ENCODE measurements at regions not wholly inside any gene's neighbourhood (a gene's known extent, or its start where the extent isn't known, plus 50 kb on each side); places are given as distances from the start of the nearest gene placed in this dataset.
A peak's percentile ranks its signal among the peaks of the same experiment; 100 is the strongest.

GRCh38 chr21:40976198-40977109 lies 129.5 kb upstream of the DSCAM start:
- Histone ChIP-seq H3K9me3 (peaks cover 0 to 16% (median 7%) of the 10 kb centered on the region in 4 donors), H3K27ac (peak overlapping the region; percentile 36 to 91 (median 77)), H3K4me3 (no peak overlapping the region), H3K4me1 (peaks cover 0 to 16% (median 5%) of the 10 kb centered on the region in 4 donors), H3K27me3 (no peaks in the 10 kb centered on the region), H3K36me3 (no peaks in the 10 kb centered on the region)
- peak in 1 of 2 donors; percentile 35 for DNase-seq
- intact Hi-C loops (cut with DNase I; ENCODE audit: low total_unique reads): no loop called here
- TF ChIP-seq EP300 (IDR thresholded peaks at IDR 0.05): no peak
- no peak for TF ChIP-seq POLR2A (IDR thresholded peaks at IDR 0.05)
- TF ChIP-seq, protein P1, sequence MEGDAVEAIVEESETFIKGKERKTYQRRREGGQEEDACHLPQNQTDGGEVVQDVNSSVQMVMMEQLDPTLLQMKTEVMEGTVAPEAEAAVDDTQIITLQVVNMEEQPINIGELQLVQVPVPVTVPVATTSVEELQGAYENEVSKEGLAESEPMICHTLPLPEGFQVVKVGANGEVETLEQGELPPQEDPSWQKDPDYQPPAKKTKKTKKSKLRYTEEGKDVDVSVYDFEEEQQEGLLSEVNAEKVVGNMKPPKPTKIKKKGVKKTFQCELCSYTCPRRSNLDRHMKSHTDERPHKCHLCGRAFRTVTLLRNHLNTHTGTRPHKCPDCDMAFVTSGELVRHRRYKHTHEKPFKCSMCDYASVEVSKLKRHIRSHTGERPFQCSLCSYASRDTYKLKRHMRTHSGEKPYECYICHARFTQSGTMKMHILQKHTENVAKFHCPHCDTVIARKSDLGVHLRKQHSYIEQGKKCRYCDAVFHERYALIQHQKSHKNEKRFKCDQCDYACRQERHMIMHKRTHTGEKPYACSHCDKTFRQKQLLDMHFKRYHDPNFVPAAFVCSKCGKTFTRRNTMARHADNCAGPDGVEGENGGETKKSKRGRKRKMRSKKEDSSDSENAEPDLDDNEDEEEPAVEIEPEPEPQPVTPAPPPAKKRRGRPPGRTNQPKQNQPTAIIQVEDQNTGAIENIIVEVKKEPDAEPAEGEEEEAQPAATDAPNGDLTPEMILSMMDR (IDR thresholded peaks at IDR 0.05): no peak
- no peak for TF ChIP-seq POLR2AphosphoS5 (IDR thresholded peaks at IDR 0.05)

- DNase-seq: no peak
- intact Hi-C loops (cut with DNase I; ENCODE audit: low total_unique reads): no loop called here
- Histone ChIP-seq H3K36me3 (no peaks in the 10 kb centered on the region), H3K27me3 (no peaks in the 10 kb centered on the region), H3K4me1 (no peaks in the 10 kb centered on the region), H3K27ac (no peak overlapping the region), H3K9me3 (peaks cover 0 to 10% (median 5%) of the 10 kb centered on the region in 4 donors), H3K4me3 (no peak overlapping the region)
- WGBS, 5 donors: 57 to 67% (median 63%) methylated on average over 4 of the region's 4 CpGs
- TF ChIP-seq POLR2A (IDR thresholded peaks at IDR 0.05) (no peak), POLR2AphosphoS5 (IDR thresholded peaks at IDR 0.05) (no peak), EP300 (IDR thresholded peaks at IDR 0.05) (no peak)
- TF ChIP-seq, protein P1 (IDR thresholded peaks at IDR 0.05): no peak
Measured at GRCh38 chr21:40985370-40985769, 138.4 kb upstream of the DSCAM start.

GRCh38 chr21:40990366-40990765 lies 143.4 kb upstream of the DSCAM start:
- Histone ChIP-seq H3K9me3 (no peaks in the 10 kb centered on the region), H3K36me3 (no peaks in the 10 kb centered on the region), H3K27me3 (no peaks in the 10 kb centered on the region), H3K4me3 (no peak overlapping the region), H3K27ac (no peak overlapping the region), H3K4me1 (no peaks in the 10 kb centered on the region)
- 81 to 100% (median 87%) methylated on average over 1 to 2 of the region's 2 CpGs for WGBS, 5 donors
- TF ChIP-seq POLR2A (IDR thresholded peaks at IDR 0.05) (no peak), EP300 (IDR thresholded peaks at IDR 0.05) (no peak), POLR2AphosphoS5 (IDR thresholded peaks at IDR 0.05) (no peak)
- TF ChIP-seq, protein P1 (IDR thresholded peaks at IDR 0.05): no peak
- DNase-seq: no peak
- intact Hi-C loops (cut with DNase I; ENCODE audit: low total_unique reads): no loop called here

DNA sequence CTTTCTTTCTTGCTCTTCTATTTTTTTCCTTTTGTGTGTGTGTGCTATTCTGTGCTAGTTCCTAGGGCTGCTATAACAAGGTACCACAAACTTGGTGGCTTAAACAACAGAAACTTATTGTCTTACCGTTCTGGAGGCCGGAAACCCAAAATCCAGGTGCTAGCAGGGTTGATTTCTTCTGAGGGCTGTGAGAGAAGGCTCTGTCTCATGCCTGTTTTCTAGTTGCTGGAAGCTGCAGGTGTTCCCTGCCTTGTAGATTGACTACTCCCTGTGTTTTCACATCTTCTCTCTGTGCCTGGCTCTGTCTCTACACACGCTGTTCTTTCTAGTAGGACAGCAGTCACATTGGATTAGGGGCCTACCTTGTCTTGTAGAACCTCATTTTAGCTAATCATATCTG lies 150.9 kb upstream of the DSCAM start:
- 81 to 93% (median 89%) methylated on average over 3 of the region's 3 CpGs for WGBS, 5 donors

More for the DNA sequence above, 150.9 kb upstream of the DSCAM start:
- H3K27me3 ChIP-seq: no peaks in the 10 kb centered on the region
- no peak overlapping the region for H3K4me3 ChIP-seq
- no peaks in the 10 kb centered on the region for H3K36me3 ChIP-seq
- TF ChIP-seq EP300 (IDR thresholded peaks at IDR 0.05): no peak
- no peak for TF ChIP-seq POLR2AphosphoS5 (IDR thresholded peaks at IDR 0.05)
- TF ChIP-seq, protein P1 (IDR thresholded peaks at IDR 0.05): no peak
- TF ChIP-seq POLR2A (IDR thresholded peaks at IDR 0.05): no peak
- DNase-seq: no peak
- intact Hi-C loops (cut with DNase I; ENCODE audit: low total_unique reads): no loop called here
- no peaks in the 10 kb centered on the region for H3K4me1 ChIP-seq
- H3K9me3 ChIP-seq: peaks cover 0 to 22% (median 16%) of the 10 kb centered on the region in 4 donors
- H3K27ac ChIP-seq: no peak overlapping the region
